Fibroblast of skin of scalp (primary cell): ENCODE measurements at regions not wholly inside any gene's neighbourhood (a gene's known extent, or its start where the extent isn't known, plus 50 kb on each side); places are given as distances from the start of the nearest gene placed in this dataset.

Source experiments
- DNase-seq: peaks from one replicate; pipeline ENCODE4 v3.0.0-alpha.2; 2013

DNA sequence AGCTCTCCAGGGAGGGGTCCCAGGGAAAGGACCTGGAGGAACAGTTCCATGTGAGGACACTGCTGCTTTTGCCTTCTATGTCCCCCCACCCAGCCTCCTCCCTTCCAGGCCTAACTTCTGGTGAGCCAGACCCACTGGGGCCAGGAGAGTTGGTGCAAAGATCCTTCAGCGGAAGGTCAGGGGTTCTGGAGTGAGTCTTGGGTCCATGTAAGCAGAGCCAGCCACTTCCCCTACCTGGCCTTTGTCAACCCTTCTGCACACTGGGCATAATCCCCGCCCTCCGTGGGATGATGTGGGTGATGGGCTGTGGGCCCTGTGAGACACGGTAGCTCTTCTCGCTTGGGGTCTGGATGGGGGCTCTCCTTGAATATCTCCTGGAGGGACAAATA lies 76.9 kb downstream of the RHOB start:
- DNase-seq, result no peak

- peak; percentile 16 for DNase-seq
Measured at GRCh38 chr2:20524412-20525040, 77.7 kb downstream of the RHOB start.

DNA sequence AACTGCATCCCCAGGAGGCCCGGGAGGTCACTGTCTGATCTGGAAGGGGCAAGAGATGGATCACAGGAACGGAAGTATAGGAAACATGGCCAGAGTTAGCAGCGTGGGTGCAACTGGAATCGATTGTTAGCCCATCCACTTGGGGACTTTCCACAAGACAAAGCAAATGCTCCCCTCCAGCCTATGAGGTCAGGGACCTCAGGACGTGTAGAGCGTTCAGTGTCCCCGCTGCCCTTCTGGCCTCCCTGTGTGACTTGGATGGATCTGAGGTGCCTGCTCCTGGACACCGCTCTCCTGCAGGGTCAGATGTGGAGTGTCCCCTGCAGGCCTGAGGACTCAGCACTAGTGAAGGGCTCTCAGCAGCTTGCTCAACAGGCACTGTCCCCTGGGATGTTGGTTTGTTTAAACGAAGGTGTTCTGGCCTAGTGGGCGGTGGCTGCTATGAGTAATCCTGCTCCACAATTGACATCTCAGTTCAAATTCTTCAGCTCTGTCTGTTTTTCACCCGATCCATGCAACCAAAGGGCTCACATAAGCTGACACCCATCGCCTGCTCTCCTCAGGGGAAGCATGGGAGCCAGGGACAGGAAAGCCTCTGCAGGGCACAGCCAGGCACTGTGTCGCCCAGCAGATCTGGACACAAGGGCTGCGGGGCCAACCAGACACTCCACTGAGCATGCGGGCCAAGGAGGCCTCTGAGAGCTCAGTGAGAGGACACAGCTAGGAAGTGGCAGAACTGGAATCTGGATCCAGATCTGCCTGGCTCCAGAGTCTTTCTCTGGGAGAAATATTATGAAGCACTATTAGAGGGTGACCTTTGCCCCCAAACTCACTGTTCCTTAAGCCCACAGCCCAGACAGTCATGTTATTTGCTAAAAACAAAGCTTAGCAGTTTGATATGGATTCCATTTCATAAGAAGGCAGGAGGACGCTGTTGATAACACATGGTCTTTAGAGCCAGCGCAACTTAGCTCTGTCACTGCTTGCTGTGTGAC lies 78.5 kb downstream of the RHOB start:
- peak; percentile 64 for DNase-seq

DNA sequence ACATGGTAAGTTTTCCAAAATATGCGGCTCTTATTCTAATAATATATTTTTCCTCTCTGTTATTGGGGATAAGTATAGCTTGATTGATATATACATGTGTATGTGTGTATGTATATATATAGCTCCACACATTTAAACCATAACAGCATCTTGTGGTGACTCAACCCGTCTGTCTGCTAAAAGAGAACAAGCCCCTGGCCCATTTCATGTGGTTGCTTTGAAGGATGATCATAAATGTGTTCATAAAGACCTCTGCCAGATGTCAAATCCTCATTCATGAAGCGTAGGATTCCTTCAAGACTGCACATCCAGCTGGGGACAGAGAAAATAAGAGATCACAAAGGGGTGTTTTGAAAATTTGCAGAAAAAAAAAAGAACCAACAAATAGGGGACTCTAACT lies 79.3 kb downstream of the RHOB start:
- no peak for DNase-seq

DNA sequence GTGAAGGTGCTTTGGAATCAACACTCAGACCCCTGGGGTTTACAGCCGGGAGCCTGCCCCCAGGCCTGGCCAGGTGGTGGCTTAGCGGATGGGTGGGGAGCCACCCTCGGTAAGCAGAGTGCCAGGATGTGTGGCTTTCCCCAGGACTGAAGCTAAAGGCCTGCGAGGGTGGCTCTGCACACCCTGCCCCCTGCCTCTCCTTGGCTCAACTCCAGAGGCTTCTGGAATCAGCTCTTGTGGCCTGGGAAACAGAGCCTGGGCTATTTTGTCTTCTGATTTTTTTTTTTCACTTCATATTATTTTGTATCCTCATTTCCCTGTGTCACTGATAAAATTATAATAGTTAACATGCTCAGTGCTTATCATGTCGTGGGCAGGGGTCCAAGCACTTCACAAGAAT lies 79.8 kb downstream of the RHOB start:
- DNase-seq, result peak; percentile 58

DNA sequence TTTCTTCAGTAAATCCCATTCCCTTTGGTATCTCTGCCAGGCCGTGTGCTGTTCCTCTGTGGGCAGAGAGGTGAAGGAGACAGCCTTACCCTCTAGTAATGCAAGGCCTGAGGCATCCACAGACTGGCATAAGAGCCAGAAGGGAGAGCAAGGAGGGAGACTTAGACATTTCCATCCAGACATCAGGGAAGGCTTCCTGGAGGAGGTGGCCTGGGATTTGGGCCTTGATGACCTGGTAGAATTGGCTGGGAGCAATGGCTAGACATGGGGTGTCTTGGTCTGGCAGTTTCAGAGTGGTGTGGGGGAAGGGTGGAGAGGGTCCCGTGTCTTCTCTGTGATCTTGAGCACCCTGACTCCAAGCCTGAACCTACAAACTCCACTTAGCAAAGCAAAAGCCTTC lies 81.8 kb downstream of the RHOB start:
- DNase-seq, result no peak

GRCh38 chr2:20530520-20530919 lies 83.6 kb downstream of the RHOB start:
- DNase-seq, result no peak

DNA sequence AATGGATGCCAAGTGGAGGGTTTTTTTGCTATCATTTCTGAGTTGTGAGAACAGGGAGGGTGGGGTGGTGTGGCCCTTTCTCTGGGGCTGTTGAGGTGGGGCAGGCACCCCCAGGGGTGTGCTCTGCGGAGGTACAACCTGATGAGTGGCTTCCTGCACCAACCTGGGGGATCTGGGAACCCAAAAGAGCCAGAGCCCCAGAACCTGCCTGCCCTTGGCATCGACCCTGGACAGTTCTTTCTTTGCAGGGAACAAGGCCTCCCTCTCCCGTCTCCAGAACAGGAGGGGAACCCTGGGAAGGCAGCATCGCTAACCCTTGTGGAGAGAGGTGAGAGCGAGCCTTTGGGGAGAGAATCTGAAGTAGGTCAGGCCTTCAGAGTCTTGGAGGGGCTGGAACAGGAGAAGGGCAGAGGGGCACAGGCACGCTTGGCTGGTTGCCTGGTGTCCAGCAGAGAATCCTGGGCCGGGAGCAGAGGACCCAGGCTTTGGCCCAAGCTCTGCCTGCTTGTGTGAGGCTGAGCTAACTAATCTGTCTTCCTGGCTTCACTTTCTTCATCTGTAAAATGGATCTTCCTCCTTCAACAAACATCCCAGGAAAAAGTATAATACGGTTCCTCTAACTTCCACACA lies 84.9 kb downstream of the RHOB start:
- DNase-seq, result no peak

DNA sequence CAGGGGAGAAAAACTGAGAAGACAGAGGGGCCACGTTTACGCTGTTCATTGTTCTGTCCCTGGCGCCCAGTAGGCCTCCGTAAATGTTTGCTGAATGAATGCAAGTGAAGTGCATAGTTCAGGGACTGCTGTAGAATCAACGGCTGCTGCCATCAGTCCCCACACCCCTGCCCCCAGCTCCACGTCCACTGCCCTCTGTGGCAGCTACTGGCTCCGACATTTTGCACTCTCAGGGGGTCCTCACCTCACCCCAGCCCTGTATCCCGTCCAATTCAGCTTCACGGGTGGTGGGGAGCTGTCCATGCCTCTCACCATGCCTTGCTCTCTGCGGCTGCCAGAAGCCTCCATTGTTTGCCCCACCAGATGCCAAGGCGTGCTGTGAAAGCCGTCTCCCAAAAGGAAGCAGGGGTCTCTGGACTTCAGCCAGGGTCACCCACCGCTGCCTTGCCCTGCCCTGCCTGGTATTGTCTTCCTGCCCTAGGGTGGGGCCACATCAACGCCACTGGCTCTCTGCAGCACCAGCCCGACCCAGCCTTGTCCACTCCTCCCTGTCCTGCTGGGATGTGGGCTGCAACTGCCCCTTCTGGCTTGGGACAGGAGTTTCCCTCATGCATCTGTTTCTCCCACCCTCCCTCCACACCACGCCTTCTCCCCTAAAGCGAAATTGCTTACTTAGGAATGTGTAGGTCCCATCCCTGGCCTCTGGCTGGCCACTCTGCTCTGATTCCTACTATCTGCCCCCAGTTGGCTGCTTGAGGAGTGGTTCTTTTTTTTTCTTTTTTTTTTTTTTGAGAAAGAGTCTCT lies 86.0 kb downstream of the RHOB start:
- no peak for DNase-seq

DNA sequence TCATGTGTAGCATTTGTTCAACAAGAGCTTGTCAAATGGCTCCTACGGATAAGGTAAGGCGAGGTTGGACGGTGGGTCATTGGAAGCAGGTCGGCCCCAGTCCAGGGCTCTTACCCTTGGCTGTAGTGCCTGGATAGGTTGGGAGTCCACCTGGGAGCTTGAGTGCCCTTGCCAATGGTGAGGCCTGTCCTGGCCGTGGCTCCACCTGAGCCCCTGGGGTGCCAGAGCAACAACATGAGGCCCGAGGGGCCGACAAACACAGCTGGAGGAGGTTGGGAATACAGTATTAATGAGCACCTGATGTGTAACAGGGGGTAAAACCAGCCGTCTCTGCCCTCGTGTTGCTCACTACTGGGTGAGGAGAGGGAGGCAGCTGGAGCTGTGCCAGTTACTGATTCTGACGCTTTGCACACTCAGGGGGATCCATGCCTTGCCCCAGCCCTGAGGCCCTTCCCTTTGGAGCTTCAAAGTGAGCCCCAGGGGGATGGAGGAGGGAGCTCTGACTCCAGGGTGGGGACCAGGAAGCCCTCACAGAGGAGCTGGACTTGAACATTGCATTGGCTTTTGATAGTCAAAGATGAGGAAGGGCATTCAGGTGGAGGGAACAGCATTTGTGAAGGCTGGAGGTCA lies 87.2 kb downstream of the RHOB start:
- no peak for DNase-seq

- DNase-seq, result no peak
Measured at GRCh38 chr2:20534913-20535801, 88.3 kb downstream of the RHOB start.

GRCh38 chr2:20536619-20537422 lies 89.9 kb downstream of the RHOB start:
- DNase-seq, result no peak

GRCh38 chr2:20537423-20538307 lies 90.8 kb downstream of the RHOB start:
- no peak for DNase-seq

DNA sequence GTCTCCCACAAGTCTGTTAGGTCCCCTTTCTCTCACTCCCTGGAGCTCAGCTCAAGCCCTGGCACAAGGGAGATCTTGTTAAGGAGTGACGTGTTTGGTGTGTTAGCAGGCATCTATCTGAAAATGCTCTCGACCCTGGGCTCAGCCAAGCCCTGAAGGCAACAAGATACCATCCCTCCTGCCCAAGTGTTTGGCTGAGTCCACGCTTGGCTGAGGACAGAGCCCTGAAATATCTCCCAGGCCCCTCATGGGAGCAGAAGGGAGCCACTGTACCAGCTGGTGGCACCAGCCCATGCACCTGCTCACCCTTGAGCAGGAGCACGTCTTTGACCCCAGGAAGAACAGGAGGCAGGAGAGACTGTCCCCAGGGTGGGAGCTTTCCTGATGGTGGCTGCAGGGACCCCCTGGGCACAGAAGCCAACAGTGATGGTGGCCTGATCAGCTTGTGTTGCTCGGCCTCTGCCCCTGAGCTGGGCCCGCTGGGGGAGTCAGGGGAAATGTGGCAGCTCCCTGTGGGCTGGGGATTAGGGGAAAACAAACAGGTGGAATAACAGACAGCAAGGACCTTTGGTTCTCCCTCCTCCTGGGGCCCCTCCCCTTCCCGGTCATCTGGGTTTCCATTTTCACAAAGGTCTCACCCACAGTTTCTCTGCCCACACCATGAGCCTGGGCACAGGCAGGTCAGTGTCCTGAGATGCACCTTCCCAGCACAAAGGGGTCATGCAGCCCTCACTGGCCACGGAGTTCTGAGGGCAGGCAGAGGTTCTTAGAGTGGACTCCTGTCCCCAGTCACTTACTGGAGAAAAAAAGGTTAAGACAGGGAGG lies 91.6 kb downstream of the RHOB start:
- no peak for DNase-seq

GRCh38 chr2:20539133-20539719 lies 92.4 kb downstream of the RHOB start:
- DNase-seq, result peak; percentile 31

DNA sequence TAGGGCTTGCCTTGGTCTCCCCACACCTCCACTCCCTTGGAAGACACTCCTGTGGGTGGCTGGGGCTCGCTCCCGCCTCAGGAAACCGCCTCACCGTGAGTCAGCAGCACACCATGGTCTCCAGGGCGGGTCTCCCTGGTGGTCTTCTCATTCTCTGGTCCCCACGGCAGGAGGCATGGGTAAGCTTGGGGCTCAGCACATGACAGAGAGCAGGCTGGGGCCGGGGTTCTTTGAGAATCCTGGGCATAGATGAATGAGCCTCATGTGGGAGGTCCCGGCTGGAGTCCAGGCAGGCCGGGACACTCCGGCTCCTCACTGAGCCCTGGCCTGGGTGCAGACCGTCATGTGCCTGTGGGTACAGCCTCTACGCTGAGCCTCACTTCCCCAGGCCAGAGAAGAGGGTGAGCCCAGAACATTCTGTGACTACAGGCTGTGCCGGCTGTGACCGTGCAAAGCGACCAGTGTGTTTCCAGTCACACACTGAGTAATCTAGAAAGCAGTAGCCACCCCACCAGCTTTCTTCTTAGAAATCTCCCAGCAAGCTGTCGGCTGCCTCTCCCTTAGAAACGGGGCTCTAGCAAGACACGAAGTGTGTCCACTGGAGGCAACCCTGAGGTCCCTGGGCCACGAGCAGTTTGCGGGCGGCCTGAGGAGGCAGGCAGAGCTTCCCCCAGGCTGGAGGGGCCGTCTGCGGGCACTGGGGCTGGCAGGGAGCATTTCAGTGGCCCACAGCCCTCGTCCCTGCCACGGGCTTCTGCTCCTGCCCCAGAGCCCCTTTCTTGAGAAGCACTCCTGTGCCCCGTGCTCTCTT lies 93.1 kb downstream of the RHOB start:
- no peak for DNase-seq
